SW480 (cell line): ENCODE measurements at regions not wholly inside any gene's neighbourhood (a gene's known extent, or its start where the extent isn't known, plus 50 kb on each side); places are given as distances from the start of the nearest gene placed in this dataset.

ENCODE experiments used
- DNase-seq: peaks from one replicate; pipeline ENCODE4 v3.0.0-alpha.2; 2016; ENCODE audit warnings: low spot score

GRCh38 chr15:29873947-29874411 lies 51.7 kb upstream of the TJP1 start:
- DNase-seq = no peak

GRCh38 chr15:29873264-29873663 lies 51.0 kb upstream of the TJP1 start:
- no peak for DNase-seq

- no peak for DNase-seq
These were observed 50.4 kb upstream of the TJP1 start for GRCh38 chr15:29872716-29873115.
